ENCODE measurements at regions not wholly inside any gene's neighbourhood (a gene's known extent, or its start where the extent isn't known, plus 50 kb on each side); places are given as distances from the start of the nearest gene placed in this dataset.

GRCh38 chr3:117272876-117273523 is 563.4 kb downstream of the TUSC7 start:
- Histone ChIP-seq H3K9me3 (ENCODE audit: control insufficient read depth, insufficient read depth, low read length) (no peaks in the 10 kb centered on the region), H3K27me3 (ENCODE audit: control insufficient read depth, insufficient read depth, low read length) (no peaks in the 10 kb centered on the region), H3K27ac (ENCODE audit: low read depth, low read length) (no peak overlapping the region), H3K4me3 (ENCODE audit: low read depth, low read length) (no peak overlapping the region)
- CTCF ChIA-PET = no interaction called here
- no peak for DNase-seq (ENCODE audit: low read depth, low spot score)
- TF ChIP-seq, protein P1, sequence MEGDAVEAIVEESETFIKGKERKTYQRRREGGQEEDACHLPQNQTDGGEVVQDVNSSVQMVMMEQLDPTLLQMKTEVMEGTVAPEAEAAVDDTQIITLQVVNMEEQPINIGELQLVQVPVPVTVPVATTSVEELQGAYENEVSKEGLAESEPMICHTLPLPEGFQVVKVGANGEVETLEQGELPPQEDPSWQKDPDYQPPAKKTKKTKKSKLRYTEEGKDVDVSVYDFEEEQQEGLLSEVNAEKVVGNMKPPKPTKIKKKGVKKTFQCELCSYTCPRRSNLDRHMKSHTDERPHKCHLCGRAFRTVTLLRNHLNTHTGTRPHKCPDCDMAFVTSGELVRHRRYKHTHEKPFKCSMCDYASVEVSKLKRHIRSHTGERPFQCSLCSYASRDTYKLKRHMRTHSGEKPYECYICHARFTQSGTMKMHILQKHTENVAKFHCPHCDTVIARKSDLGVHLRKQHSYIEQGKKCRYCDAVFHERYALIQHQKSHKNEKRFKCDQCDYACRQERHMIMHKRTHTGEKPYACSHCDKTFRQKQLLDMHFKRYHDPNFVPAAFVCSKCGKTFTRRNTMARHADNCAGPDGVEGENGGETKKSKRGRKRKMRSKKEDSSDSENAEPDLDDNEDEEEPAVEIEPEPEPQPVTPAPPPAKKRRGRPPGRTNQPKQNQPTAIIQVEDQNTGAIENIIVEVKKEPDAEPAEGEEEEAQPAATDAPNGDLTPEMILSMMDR (IDR thresholded peaks at IDR 0.05; ENCODE audit: low read depth, low read length) = no peak
- POLR2A ChIA-PET = no interaction called here

DNA sequence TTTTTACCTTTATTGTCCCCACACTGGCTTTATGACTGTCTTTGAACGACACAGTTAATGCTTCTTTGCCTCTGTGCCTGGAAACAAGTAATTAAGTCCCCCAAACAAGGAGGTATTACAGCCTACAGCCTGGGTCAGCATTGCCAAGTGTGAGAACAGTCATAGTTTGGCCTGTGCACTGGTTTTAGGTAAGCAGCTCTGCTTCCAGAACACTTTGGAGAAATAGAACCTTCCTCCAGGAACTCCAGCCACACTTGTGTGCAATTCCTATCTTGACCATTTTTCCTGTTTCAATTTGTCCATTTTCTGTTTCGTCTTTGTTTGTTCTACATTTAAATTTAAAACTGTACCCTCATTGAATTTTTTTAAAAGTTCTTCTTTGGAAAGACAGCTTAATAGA is 568.2 kb downstream of the TUSC7 start:
- no peaks in the 10 kb centered on the region for H3K27me3 ChIP-seq (ENCODE audit: control insufficient read depth, insufficient read depth, low read length)
- ChIA-PET CTCF (interaction anchor here (0.7 kb wide), 1 partner anchor 61 kb away, joined by 17 read pairs; no protein-coding TSS in a partner anchor), POLR2A (no interaction called here)
- DNase-seq (ENCODE audit: low read depth, low spot score) = no peak
- H3K9me3 ChIP-seq (ENCODE audit: control insufficient read depth, insufficient read depth, low read length) = no peaks in the 10 kb centered on the region
- TF ChIP-seq, protein P1 (IDR thresholded peaks at IDR 0.05; ENCODE audit: low read depth, low read length) = no peak
- no peak overlapping the region for H3K27ac ChIP-seq (ENCODE audit: low read depth, low read length)
- H3K4me3 ChIP-seq (ENCODE audit: low read depth, low read length) = no peak overlapping the region

GRCh38 chr3:117278424-117279190 is 569.0 kb downstream of the TUSC7 start:
- ChIA-PET CTCF (interaction anchor here (1.4 kb wide), 1 partner anchor 508 kb away, joined by 3 read pairs; no protein-coding TSS in a partner anchor), POLR2A (no interaction called here)
- no peaks in the 10 kb centered on the region for H3K27me3 ChIP-seq (ENCODE audit: control insufficient read depth, insufficient read depth, low read length)
- no peak overlapping the region for H3K4me3 ChIP-seq (ENCODE audit: low read depth, low read length)
- H3K9me3 ChIP-seq (ENCODE audit: control insufficient read depth, insufficient read depth, low read length) = no peaks in the 10 kb centered on the region
- TF ChIP-seq, protein P1 (IDR thresholded peaks at IDR 0.05; ENCODE audit: low read depth, low read length) = no peak
- H3K27ac ChIP-seq (ENCODE audit: low read depth, low read length) = no peak overlapping the region
- no peak for DNase-seq (ENCODE audit: low read depth, low spot score)

DNA sequence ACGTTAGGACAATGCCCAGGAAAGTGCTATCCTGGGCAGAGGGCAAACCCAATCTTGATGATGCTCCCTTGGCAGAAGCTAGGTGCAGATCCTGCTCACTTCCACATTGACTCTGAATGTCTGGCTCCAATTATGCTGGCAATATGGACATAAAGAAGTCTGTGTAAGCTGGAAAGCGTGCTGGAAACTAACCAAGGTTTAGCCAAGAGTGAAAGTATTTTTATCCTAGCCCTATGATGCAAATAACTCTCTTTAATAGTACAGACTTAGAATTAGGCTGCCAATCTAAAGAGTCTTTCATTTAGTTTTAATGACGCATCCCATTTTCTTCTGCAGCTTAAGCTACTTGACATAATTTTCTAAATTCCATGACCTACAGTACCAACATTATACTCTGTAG is 571.8 kb downstream of the TUSC7 start:
- TF ChIP-seq, protein P1 (IDR thresholded peaks at IDR 0.05; ENCODE audit: low read depth, low read length) = no peak
- no peaks in the 10 kb centered on the region for H3K9me3 ChIP-seq (ENCODE audit: control insufficient read depth, insufficient read depth, low read length)
- ChIA-PET CTCF (no interaction called here), POLR2A (interaction anchor here (0.6 kb wide), 1 partner anchor 714 kb away, joined by 3 read pairs; no protein-coding TSS in a partner anchor)
- H3K27ac ChIP-seq (ENCODE audit: low read depth, low read length) = no peak overlapping the region
- no peak for DNase-seq (ENCODE audit: low read depth, low spot score)
- no peak overlapping the region for H3K4me3 ChIP-seq (ENCODE audit: low read depth, low read length)
- no peaks in the 10 kb centered on the region for H3K27me3 ChIP-seq (ENCODE audit: control insufficient read depth, insufficient read depth, low read length)

GRCh38 chr3:117282566-117282965 is 573.0 kb downstream of the TUSC7 start:
- Histone ChIP-seq H3K27me3 (ENCODE audit: control insufficient read depth, insufficient read depth, low read length) (no peaks in the 10 kb centered on the region), H3K4me3 (ENCODE audit: low read depth, low read length) (no peak overlapping the region), H3K27ac (ENCODE audit: low read depth, low read length) (no peak overlapping the region), H3K9me3 (ENCODE audit: control insufficient read depth, insufficient read depth, low read length) (no peaks in the 10 kb centered on the region)
- CTCF ChIA-PET = no interaction called here
- POLR2A ChIA-PET = no interaction called here
- no peak for DNase-seq (ENCODE audit: low read depth, low spot score)
- TF ChIP-seq, protein P1 (IDR thresholded peaks at IDR 0.05; ENCODE audit: low read depth, low read length) = no peak
